HG02759 (cell line): ENCODE measurements at regions not wholly inside any gene's neighbourhood (a gene's known extent, or its start where the extent isn't known, plus 50 kb on each side); places are given as distances from the start of the nearest gene placed in this dataset.
A peak's percentile ranks its signal among the peaks of the same experiment; 100 is the strongest.

Experiments
- ATAC-seq: cut with Tn5 transposase; IDR thresholded peaks from one replicate; pipeline ENCODE4 v1.9.1; 2021; ENCODE audit warnings: mild to moderate bottlenecking, moderate library complexity; ENCODE audit not compliant: unreplicated experiment

- ATAC-seq: no peak
These were observed 65.6 kb upstream of the TMEM72 start for GRCh38 chr10:44845361-44846175.

DNA sequence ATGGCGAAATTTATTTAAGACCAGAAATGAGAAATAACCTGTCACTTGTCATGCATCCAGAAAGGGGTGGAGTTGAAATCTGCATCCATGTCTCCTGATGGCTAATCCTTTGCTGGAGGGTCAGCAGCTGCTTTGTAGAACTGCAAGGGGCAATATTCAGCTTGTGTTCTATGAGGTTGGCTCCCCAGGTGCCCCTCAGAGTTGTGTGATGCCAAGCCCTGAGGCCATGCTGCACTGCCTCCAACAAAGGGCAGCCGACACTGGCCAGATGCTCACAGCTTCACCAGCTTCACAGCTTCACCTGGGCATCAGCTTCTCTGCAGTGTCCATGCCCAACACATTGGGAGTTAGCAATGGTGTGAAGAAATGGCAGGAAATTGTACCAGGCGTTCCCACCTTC lies 64.0 kb upstream of the TMEM72 start:
- no peak for ATAC-seq

- no peak for ATAC-seq
These were observed 62.9 kb upstream of the TMEM72 start for GRCh38 chr10:44848211-44848610.

- no peak for ATAC-seq
These were observed 61.2 kb upstream of the TMEM72 start for GRCh38 chr10:44849936-44850335.

DNA sequence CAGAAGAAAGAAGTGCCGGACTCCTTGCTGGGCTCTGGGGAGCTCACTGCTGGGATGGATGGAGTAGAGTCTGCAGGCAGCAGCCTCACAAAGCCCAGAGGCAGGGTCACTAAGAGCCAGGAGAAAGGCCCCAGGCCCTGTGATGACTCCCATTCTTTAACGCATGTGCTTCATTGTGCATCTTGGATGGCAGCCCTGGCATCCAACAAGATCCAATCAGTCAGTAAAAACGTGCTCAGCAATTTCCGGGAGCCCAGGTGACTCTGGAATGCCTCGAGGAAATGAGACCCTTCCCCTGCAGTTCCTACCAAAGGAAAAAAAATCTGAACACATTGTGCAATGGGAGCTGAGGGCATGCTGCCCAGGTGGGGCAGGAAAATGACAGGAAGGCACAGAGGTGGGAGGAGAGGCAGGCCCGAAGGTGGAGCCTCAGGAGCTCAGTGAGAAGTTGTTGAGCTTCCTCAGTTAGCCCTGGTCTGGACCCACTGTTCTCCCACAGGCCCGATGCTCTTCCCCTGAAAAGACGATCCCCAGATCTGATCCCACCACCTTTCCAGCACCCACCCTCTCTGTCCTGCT lies 60.7 kb upstream of the TMEM72 start:
- ATAC-seq: no peak

GRCh38 chr10:44851413-44851812 lies 59.7 kb upstream of the TMEM72 start:
- ATAC-seq: no peak

- no peak for ATAC-seq
These were observed 59.3 kb upstream of the TMEM72 start for GRCh38 chr10:44851881-44852280.

GRCh38 chr10:44853148-44853734 lies 57.9 kb upstream of the TMEM72 start:
- ATAC-seq: no peak

- no peak for ATAC-seq
These were observed 57.3 kb upstream of the TMEM72 start for GRCh38 chr10:44853796-44854195.

DNA sequence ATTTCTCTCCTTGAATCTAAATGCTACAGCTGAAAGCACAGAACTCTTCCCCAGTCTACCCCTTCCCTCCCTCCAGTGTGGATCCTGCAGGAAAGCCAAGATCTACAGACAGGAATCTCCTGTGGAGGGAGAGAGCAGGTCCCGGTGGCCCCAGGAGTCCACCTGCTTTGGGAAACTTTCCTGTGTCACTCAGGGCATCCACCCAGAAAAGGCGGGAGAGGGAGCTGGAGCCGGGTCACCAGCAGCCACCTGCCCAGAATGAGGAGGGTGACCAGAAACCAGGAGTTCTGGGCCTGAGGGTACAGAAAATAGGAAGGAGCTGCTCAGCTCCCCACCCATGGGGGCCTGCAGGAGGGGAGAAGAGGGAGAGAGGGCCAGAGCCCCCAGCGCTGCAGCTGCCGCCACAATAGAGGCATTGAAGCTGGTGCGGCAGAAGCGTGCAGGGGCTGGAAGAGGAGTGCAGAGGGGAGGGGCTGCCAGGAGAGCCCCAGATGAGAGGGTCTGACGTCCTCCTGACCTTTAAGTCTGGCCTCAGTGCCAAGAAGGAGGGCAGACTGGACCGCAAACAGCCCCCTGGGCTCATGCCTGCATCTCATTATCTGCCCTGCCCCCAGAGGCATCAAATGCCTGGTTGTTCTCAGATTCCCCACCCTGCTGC lies 56.3 kb upstream of the TMEM72 start:
- ATAC-seq: no peak

DNA sequence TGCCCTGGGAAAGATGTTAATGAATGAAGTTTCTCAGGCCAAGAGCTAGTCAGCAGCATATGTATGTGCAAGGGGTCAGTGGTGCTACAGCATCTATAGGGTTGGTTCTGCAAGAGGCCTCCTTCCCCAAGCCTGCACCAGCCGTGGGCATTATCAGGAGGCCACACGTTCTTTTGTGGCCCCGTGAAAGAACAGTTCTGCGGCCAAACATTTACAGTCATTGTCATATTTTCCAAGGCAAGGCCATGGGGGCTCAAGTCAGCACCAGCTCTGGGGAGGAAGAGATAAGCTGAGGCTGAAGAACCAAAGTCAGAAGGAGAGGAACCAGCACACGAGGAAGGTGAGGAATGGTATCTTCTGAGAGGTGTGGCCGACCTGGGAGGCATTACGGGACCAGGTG lies 54.4 kb upstream of the TMEM72 start:
- no peak for ATAC-seq

DNA sequence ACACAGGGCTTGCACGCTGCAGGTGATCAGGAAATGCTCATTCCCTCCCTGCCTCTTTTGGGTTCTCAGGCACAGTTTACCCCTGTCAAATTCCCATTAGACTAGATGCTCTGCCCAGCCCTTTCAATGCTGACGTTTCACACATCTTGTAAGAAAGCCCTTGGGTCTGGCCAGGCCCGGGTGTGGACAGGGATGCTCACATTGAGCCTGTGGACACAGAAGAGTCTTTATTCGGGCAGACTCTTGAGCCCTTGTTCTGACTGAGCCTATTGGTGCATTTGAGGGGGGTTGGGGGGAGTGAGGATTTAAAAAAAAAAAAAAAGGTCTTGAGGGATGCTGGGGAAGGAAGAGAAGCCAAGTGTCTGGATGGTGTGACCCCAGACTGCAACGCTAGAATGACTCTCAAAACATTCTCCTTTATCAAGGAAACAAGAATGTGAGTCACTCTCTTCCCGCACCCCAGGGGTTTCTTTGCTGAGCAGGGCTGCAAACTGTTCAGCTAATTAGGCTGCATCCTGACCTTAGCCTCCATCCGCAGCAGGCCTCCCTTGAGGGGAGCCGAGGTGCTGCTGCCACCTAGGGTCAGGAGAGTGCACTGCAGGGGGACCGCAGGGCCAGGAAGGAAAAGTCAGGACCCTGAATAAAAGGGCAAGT lies 53.6 kb upstream of the TMEM72 start:
- peak; percentile 82 for ATAC-seq

DNA sequence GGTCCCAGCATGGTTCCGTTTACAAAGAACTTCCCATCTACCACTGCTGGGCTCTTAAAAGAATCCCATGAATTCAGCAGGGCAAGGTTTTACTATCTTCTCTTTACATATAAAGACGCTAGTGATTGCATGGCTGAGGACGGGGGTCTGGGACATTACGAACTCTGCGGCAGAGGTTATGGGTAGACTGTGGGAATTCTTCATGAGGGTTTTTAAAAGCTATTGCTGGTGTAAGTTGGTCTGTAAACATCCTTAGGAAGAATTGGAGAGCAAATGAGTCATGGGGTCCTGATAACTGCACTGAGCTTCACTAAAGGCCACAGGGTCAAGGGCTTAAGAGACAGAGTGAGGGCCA lies 53.1 kb upstream of the TMEM72 start:
- no peak for ATAC-seq

DNA sequence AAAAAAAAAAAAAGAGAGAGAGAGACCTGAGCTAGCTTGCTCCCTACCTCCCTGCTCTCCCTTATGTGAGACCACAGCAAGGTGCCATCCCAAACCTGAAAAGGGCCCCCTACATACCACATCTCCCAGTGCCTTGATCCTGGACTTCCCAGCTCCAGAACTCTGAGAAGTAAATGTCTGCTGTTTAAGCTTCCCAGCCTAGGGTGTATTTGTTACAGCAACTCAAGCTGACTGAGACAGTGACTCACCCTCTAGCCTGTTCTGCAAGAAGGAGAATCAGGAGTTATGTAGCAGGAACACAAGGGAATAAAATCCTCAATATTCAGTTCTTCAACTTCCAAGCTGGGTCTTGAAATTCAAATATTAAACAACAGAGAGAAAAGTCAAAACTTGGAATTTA lies 52.1 kb upstream of the TMEM72 start:
- no peak for ATAC-seq

GRCh38 chr10:44859546-44860285 lies 51.4 kb upstream of the TMEM72 start:
- ATAC-seq: no peak

DNA sequence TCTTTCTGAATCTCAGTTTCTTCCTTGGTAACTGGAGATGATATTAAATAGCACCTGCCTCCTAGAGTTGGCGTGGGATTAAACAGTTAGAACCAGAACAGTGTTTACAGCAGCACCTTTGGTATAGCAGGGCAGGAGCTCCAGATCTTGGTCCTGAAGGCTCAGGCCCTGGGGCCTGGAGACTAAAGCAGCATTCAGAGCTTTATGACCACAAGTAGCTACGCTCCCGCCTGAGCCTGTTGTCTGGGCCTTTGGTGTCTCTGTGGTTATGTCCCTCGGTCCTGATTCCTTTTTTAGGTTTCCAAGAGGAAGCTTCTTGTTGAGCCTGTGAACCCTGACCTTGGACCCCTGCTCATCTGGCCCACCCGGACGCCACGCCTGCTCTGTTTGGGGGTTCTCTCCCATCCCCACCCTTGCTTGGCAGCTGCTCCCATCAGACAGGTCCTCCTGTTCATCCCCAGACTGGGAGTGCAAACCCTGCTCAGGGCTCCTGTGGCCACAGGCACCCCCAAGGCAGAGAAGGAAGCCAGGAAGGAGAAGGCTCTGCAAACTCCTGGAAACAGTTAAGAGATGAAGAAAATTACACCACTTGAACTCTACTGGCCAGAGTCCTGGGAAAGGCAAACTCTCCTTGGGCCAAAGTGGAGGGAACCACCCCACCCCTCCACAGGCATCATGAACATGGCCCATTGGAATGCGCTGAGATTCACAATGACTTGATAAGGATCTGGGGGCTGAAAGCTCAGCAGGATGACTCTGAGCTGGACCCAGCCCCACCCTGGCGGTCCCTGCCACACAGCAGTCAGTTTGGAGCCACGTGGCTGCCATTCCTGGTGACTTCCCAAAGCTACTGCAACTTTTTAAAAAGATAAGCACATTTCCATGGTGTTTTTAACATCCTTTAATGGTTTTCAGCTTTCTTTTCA lies 50.1 kb upstream of the TMEM72 start:
- no peak for ATAC-seq
